Lower leg skin (tissue), 3 donors: ENCODE measurements at regions not wholly inside any gene's neighbourhood (a gene's known extent, or its start where the extent isn't known, plus 50 kb on each side); places are given as distances from the start of the nearest gene placed in this dataset.

Experiments used
- CTCF ChIP-seq, 3 donors: fragments of 450-650 bp; IDR thresholded peaks; one replicate each; pipeline ENCODE4 v1.5.1; 2016; ENCODE audit warnings: antibody characterized with exemption in 3 of 3, mild to moderate bottlenecking in 3 of 3, moderate library complexity in 2 of 3
- POLR2A ChIP-seq, 2 donors: fragments of 450-650 bp; IDR thresholded peaks; one replicate each; pipeline ENCODE4 v1.6.1; 2016 to 2017; ENCODE audit warnings: antibody characterized with exemption in 2 of 2, mild to moderate bottlenecking in 1 of 2, moderate library complexity in 1 of 2

GRCh38 chr2:38128653-38129052, 52.7 kb upstream of the CYP1B1 start:
- TF ChIP-seq CTCF (IDR thresholded peaks at IDR 0.05) (no peak), POLR2A (IDR thresholded peaks at IDR 0.05) (no peak)
